ENCODE measurements at regions not wholly inside any gene's neighbourhood (a gene's known extent, or its start where the extent isn't known, plus 50 kb on each side); places are given as distances from the start of the nearest gene placed in this dataset.

- TF ChIP-seq POLR2A (IDR thresholded peaks at IDR 0.05) (no peak), CTCF (IDR thresholded peaks at IDR 0.05) (no peak)
Observed at GRCh38 chr13:84360822-84361221, 478.5 kb upstream of the SLITRK1 start.
